OCI-LY1 (cell line): ENCODE measurements at regions not wholly inside any gene's neighbourhood (a gene's known extent, or its start where the extent isn't known, plus 50 kb on each side); places are given as distances from the start of the nearest gene placed in this dataset.
"Not testable (repeated sequence)": the region's sequence is repeated elsewhere in the genome, so short reads cannot be mapped to it uniquely, and the experiment has no call there.

Source experiments
- CTCF ChIP-seq: fragments of 200-600 bp; sonication (generic), shearing (Covaris generic); IDR thresholded peaks from 2 replicates; pipeline ENCODE4 v1.5.1; 2017; ENCODE audit warnings: mild to moderate bottlenecking, antibody characterized with exemption, low read length, moderate library complexity, mixed read lengths
- EZH2 ChIP-seq: fragments of 200-600 bp; sonication (generic), shearing (Covaris generic); IDR thresholded peaks from 2 replicates; pipeline ENCODE4 v1.8.0; 2017; ENCODE audit warnings: borderline replicate concordance, mixed run types, mild to moderate bottlenecking, antibody characterized with exemption, low read length, moderate library complexity, mixed read lengths

GRCh38 chr21:6428498-6429092, 4092.8 kb upstream of the TPTE start:
- TF ChIP-seq CTCF, EZH2: not testable (repeated sequence)
